ENCODE measurements at regions not wholly inside any gene's neighbourhood (a gene's known extent, or its start where the extent isn't known, plus 50 kb on each side); places are given as distances from the start of the nearest gene placed in this dataset.
A peak's percentile ranks its signal among the peaks of the same experiment; 100 is the strongest.
"Not testable (repeated sequence)": the region's sequence is repeated elsewhere in the genome, so short reads cannot be mapped to it uniquely, and the experiment has no call there.

- peak; percentile 59 for DNase-seq
These were observed 232.0 kb upstream of the PLXNA2 start for GRCh38 chr1:208475951-208476845.

- peak; percentile 83 for DNase-seq
These were observed 232.6 kb upstream of the PLXNA2 start for GRCh38 chr1:208476846-208477170.

- DNase-seq = no peak
These were observed 235.3 kb upstream of the PLXNA2 start for GRCh38 chr1:208479435-208479834.

GRCh38 chr1:208485512-208485911, 241.3 kb upstream of the PLXNA2 start:
- no peak for DNase-seq

GRCh38 chr1:208486677-208487076, 242.5 kb upstream of the PLXNA2 start:
- no peak for DNase-seq

GRCh38 chr1:208488432-208488831, 244.2 kb upstream of the PLXNA2 start:
- not testable (repeated sequence) for DNase-seq

GRCh38 chr1:208496467-208497371, 252.5 kb upstream of the PLXNA2 start:
- DNase-seq = no peak

- DNase-seq = peak; percentile 18
These were observed 253.8 kb upstream of the PLXNA2 start for GRCh38 chr1:208497866-208498541.

- DNase-seq = no peak
These were observed 254.8 kb upstream of the PLXNA2 start for GRCh38 chr1:208499026-208499425.

- no peak for DNase-seq
These were observed 255.4 kb upstream of the PLXNA2 start for GRCh38 chr1:208499601-208500000.

GRCh38 chr1:208500375-208500774, 256.2 kb upstream of the PLXNA2 start:
- DNase-seq = no peak

GRCh38 chr1:208501542-208501941, 257.4 kb upstream of the PLXNA2 start:
- no peak for DNase-seq

GRCh38 chr1:208503787-208504186, 259.6 kb upstream of the PLXNA2 start:
- no peak for DNase-seq

GRCh38 chr1:208506812-208507211, 262.6 kb upstream of the PLXNA2 start:
- no peak for DNase-seq

- DNase-seq = no peak
These were observed 264.9 kb upstream of the PLXNA2 start for GRCh38 chr1:208509072-208509471.

- DNase-seq = no peak
These were observed 266.2 kb upstream of the PLXNA2 start for GRCh38 chr1:208510192-208510952.

GRCh38 chr1:208511242-208511860, 267.2 kb upstream of the PLXNA2 start:
- DNase-seq = no peak

- no peak for DNase-seq
These were observed 269.6 kb upstream of the PLXNA2 start for GRCh38 chr1:208513799-208514198.

- no peak for DNase-seq
These were observed 270.9 kb upstream of the PLXNA2 start for GRCh38 chr1:208515129-208515528.

GRCh38 chr1:208516780-208517179, 272.6 kb upstream of the PLXNA2 start:
- DNase-seq = no peak

GRCh38 chr1:208520438-208521099, 276.4 kb upstream of the PLXNA2 start:
- no peak for DNase-seq
